ENCODE measurements at regions not wholly inside any gene's neighbourhood (a gene's known extent, or its start where the extent isn't known, plus 50 kb on each side); places are given as distances from the start of the nearest gene placed in this dataset.

- TF ChIP-seq CTCF (IDR thresholded peaks at IDR 0.05) (no peak), REST (IDR thresholded peaks at IDR 0.05; ENCODE audit: insufficient read depth in 1 of 2, low read depth in 2 of 2, low read length in 1 of 2) (no peak)
Measured at GRCh38 chr2:147575106-147575505, 269.7 kb upstream of the ACVR2A start.
